Smooth muscle cell (in vitro differentiated cells): ENCODE measurements at regions not wholly inside any gene's neighbourhood (a gene's known extent, or its start where the extent isn't known, plus 50 kb on each side); places are given as distances from the start of the nearest gene placed in this dataset.

Experiments used
- DNase-seq: peaks from one replicate; lab custom pipeline; 2025; ENCODE audit not compliant: unreplicated experiment; lab: John Stamatoyannopoulos, UW
- H2AFZ ChIP-seq: fragments of 200-600 bp; sonication (generic); 2 replicates; pipeline ENCODE4 v1.6.0; 2016; ENCODE audit warnings: antibody characterized with exemption, low read depth, mild to moderate bottlenecking
- H3F3A ChIP-seq: fragments of 200-600 bp; sonication (generic); 2 replicates; pipeline ENCODE4 v1.6.0; 2017; ENCODE audit warnings: antibody characterized with exemption, low read depth
- H3K27ac ChIP-seq: fragments of 200-600 bp; sonication (generic); 2 replicates; pipeline ENCODE4 v1.5.1; 2016; ENCODE audit warnings: low read depth, mild to moderate bottlenecking
- H3K27me3 ChIP-seq: fragments of 200-600 bp; sonication (generic); 2 replicates; pipeline ENCODE4 v1.6.1; 2016; ENCODE audit warnings: low read depth, mild to moderate bottlenecking
- H3K36me3 ChIP-seq: fragments of 200-600 bp; sonication (generic); 2 replicates; pipeline ENCODE4 v1.5.1; 2016; ENCODE audit warnings: low read depth
- H3K4me1 ChIP-seq: fragments of 200-600 bp; sonication (generic); 2 replicates; pipeline ENCODE4 v1.5.1; 2016; ENCODE audit warnings: low read depth
- H3K4me2 ChIP-seq: fragments of 200-600 bp; sonication (generic); 2 replicates; pipeline ENCODE4 v1.6.0; 2016; ENCODE audit warnings: mild to moderate bottlenecking
- H3K4me3 ChIP-seq: fragments of 200-600 bp; sonication (generic); 2 replicates; pipeline ENCODE4 v1.5.1; 2016; ENCODE audit warnings: mild to moderate bottlenecking
- H3K79me2 ChIP-seq: fragments of 200-600 bp; sonication (generic); 2 replicates; pipeline ENCODE4 v1.6.0; 2016; ENCODE audit warnings: low read depth, mild to moderate bottlenecking
- H3K9ac ChIP-seq: fragments of 200-600 bp; sonication (generic); 2 replicates; pipeline ENCODE4 v1.6.0; 2016; ENCODE audit warnings: low read depth
- H3K9me3 ChIP-seq: fragments of 200-600 bp; sonication (generic); replicated peaks from 2 replicates; pipeline ENCODE4 v1.5.1; 2016; ENCODE audit warnings: low read depth
- H4K20me1 ChIP-seq: fragments of 200-600 bp; sonication (generic); 2 replicates; pipeline ENCODE4 v1.6.0; 2016; ENCODE audit warnings: low read depth
- CTCF ChIP-seq: fragments of 200-600 bp; sonication (generic); IDR thresholded peaks from 2 replicates; pipeline ENCODE4 v1.5.1; 2017; ENCODE audit warnings: borderline replicate concordance, mild to moderate bottlenecking, antibody characterized with exemption; ENCODE audit not compliant: insufficient read depth, poor library complexity, severe bottlenecking
- WGBS: methylation state at CpG from one replicate; pipeline ENCODE4 v1.1.7; 2016; ENCODE audit warnings: low lambda C conversion rate; 5-methylcytosine and 5-hydroxymethylcytosine counted together

GRCh38 chr13:83453723-83454122 lies 428.6 kb downstream of the SLITRK1 start:
- no peaks in the 10 kb centered on the region for H3K79me2 ChIP-seq
- no peaks in the 10 kb centered on the region for H4K20me1 ChIP-seq
- H3K4me2 ChIP-seq, result no peak overlapping the region
- no peak overlapping the region for H3K9ac ChIP-seq
- H3F3A ChIP-seq, result no peaks in the 10 kb centered on the region
- no peaks in the 10 kb centered on the region for H3K36me3 ChIP-seq
- no peak overlapping the region for H2AFZ ChIP-seq
- TF ChIP-seq CTCF, result no peak
- no peaks in the 10 kb centered on the region for H3K9me3 ChIP-seq
- WGBS, result 93% methylated on average over 11 of the region's 11 CpGs
- no peak for DNase-seq
- H3K27me3 ChIP-seq, result no peaks in the 10 kb centered on the region
- H3K27ac ChIP-seq, result no peak overlapping the region
- no peak overlapping the region for H3K4me3 ChIP-seq
- H3K4me1 ChIP-seq, result peaks cover 15% of the 10 kb centered on the region

DNA sequence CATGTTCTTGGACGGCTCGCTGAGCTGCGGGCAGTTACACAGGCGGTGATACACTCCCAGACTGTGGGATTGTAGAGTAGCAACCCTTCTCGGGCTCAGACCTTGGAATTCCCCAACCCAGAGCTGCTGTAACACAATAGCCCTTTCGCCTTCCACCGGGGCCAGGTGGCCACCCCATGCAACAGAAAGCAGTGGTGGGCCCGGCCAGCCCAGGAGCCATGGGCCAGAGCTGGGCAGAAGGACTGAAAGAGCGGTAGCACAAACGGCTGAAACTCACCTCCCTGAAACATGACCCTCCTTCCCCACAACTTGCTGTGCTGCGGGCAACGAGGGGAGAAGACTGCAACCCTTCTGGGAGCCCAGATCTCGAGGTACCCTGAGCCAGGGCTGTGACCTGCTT lies 429.0 kb downstream of the SLITRK1 start:
- no peak for TF ChIP-seq CTCF
- Histone ChIP-seq H3K4me2 (no peak overlapping the region), H3K27me3 (no peaks in the 10 kb centered on the region), H3K79me2 (no peaks in the 10 kb centered on the region), H3F3A (no peaks in the 10 kb centered on the region), H4K20me1 (no peaks in the 10 kb centered on the region), H3K36me3 (no peaks in the 10 kb centered on the region), H3K9ac (no peak overlapping the region), H3K4me1 (peaks cover 15% of the 10 kb centered on the region), H2AFZ (no peak overlapping the region), H3K9me3 (no peaks in the 10 kb centered on the region), H3K4me3 (no peak overlapping the region), H3K27ac (no peak overlapping the region)
- 91% methylated on average over 13 of the region's 13 CpGs for WGBS
- DNase-seq, result no peak

DNA sequence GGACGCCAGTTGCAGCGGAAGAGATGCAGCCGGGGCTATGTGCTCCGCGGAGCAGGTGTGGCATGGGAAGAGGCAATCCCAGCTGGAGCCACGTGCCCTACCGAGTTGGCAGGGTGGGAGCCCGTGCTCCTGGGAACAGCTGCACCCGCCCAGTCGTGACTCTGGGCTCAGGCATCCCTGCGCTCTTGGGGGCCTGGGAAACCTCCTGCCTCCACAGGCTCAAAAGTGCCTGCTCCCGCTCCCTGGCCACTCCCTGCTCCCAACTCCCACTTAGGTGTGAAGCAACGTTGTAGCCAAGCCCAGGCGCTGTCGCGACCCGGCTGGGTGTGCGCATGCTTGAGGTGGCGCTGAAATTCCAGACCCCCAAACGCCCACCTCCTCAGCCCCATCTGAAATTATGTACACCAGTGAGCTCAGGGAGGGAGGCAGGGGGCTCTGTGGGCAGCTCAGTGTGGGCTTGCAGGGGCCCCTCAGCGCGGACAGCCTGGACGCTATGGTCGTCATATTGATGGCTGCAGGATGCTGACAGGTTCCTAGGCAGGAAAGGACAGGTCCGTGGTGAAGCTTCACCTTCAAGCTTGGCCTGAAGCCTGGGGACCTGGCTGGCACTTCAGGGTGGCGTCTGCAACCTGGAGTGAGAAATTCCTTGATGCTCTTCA lies 429.9 kb downstream of the SLITRK1 start:
- H3F3A ChIP-seq, result no peaks in the 10 kb centered on the region
- no peak overlapping the region for H3K4me2 ChIP-seq
- H3K4me1 ChIP-seq, result peaks cover 15% of the 10 kb centered on the region
- no peaks in the 10 kb centered on the region for H3K36me3 ChIP-seq
- 95% methylated on average over 26 of the region's 26 CpGs for WGBS
- H3K9ac ChIP-seq, result no peak overlapping the region
- DNase-seq, result no peak
- no peak overlapping the region for H3K4me3 ChIP-seq
- no peak for TF ChIP-seq CTCF
- no peaks in the 10 kb centered on the region for H4K20me1 ChIP-seq
- no peaks in the 10 kb centered on the region for H3K27me3 ChIP-seq
- no peaks in the 10 kb centered on the region for H3K79me2 ChIP-seq
- H3K9me3 ChIP-seq, result no peaks in the 10 kb centered on the region
- no peak overlapping the region for H2AFZ ChIP-seq
- H3K27ac ChIP-seq, result no peak overlapping the region

DNA sequence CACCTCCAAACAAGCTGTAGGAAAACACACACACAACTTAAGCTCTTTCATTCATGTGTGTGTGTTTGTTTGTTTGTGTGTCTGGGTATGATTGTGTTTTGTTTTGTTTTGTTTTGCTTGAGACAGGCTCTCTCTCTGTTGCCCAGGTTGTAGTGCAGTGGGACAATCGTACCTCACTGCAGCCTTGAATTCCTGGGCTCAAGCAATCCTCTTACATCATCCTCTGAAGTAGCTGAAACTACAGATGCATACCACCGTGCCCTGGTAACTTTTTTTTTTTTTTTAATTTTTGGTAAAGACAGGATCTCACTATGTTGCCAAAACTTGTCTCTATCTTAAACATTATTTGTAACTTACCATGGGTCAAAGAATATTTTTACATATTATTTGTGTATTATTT lies 431.7 kb downstream of the SLITRK1 start:
- H3K36me3 ChIP-seq, result no peaks in the 10 kb centered on the region
- DNase-seq, result no peak
- peak overlapping the region; percentile 10 for H2AFZ ChIP-seq
- H4K20me1 ChIP-seq, result no peaks in the 10 kb centered on the region
- 56% methylated on average over 2 of the region's 2 CpGs for WGBS
- peak overlapping the region; percentile 51 for H3K27ac ChIP-seq
- no peaks in the 10 kb centered on the region for H3K79me2 ChIP-seq
- peak overlapping the region; percentile 16 for H3K9ac ChIP-seq
- no peak overlapping the region for H3K4me2 ChIP-seq
- H3K4me3 ChIP-seq, result no peak overlapping the region
- TF ChIP-seq CTCF, result no peak
- H3F3A ChIP-seq, result no peaks in the 10 kb centered on the region
- no peaks in the 10 kb centered on the region for H3K27me3 ChIP-seq
- no peaks in the 10 kb centered on the region for H3K9me3 ChIP-seq
- peaks cover 15% of the 10 kb centered on the region for H3K4me1 ChIP-seq
